ENCODE measurements at regions not wholly inside any gene's neighbourhood (a gene's known extent, or its start where the extent isn't known, plus 50 kb on each side); places are given as distances from the start of the nearest gene placed in this dataset.
A peak's percentile ranks its signal among the peaks of the same experiment; 100 is the strongest.

DNA sequence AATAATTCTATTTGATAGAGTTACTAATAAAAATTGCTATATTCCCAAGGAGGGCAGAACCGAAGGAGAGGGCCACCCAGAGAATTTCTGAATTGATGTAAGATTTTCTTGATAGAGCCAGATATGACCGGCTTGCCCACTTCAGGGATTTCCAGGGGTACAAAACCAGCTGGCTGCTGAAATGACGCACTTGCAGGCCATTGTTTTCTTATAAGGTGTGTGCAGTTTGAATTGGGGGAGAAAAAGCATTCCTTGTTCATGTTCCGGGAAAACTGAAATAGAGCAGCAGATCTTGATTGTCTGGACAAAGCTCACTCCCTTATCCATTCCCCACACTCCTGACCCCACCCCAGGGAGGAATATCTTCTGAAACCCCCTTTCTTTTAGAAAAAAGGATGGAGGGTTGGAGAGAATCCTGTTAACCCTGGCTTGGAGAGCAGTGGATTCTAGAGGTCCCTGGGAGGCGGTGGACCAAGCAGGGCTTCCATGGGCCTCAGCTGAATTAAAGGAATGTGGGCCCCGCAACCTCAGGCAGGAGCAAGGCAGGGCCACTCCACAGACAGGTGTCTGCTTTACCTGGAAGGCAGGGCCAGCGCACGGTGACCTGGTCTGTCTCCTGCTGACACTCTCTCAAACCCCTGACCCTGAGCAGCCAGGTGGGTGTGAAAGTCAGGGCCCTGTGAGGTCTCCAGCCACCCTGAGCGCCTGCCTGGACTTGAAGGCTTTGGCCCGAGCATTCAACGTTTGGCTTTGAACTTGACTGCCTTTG lies 96.4 kb downstream of the TMEM170B start:
- H3K27ac ChIP-seq = peak overlapping the region in 3 of 4 donors; percentile 22 to 68 (median 62)
- intact Hi-C loops (cut with DNase I) = no loop called here
- FAIRE-seq (no peak), ATAC-seq (no peak), DNase-seq (no peak)
- no peaks in the 10 kb centered on the region for H3K9me3 ChIP-seq
- no peak for TF ChIP-seq CTCF (IDR thresholded peaks at IDR 0.05)
- H3K36me3 ChIP-seq = no peaks in the 10 kb centered on the region
- 68 to 78% methylated on average over 11 of the region's 11 CpGs for WGBS, 2 donors
- no peak overlapping the region for H3K4me3 ChIP-seq
- peaks cover 27 to 40% (median 33%) of the 10 kb centered on the region in 3 donors for H3K4me1 ChIP-seq
- H3K27me3 ChIP-seq = no peaks in the 10 kb centered on the region

- peak; percentile 50 to 69 (median 60) for ATAC-seq
These were observed 97.4 kb downstream of the TMEM170B start for GRCh38 chr6:11634948-11635347.

DNA sequence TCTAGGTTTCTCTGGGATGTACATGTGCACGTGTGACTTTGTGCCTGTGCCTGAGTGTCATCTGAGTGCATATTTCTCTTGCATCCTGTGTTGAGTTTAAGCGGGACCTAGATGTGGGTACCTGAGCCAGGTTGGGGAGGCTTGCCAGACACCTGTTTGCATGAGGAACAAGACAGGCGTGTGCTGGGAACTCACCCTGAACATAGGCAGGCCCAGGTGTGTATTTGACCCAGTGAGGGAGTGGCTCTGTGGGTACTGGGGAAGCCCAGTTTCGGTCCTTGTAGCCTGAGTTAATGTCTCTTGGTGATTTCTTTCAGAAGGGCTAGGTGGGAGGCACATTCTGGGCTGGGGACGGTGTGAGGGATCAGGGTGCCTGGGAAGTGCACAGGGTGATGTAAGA lies 98.6 kb downstream of the TMEM170B start:
- Histone ChIP-seq H3K9me3 (no peaks in the 10 kb centered on the region), H3K4me3 (no peak overlapping the region), H3K27me3 (no peaks in the 10 kb centered on the region), H3K27ac (peak overlapping the region in 2 of 4 donors; percentile 81 to 84), H3K36me3 (no peaks in the 10 kb centered on the region), H3K4me1 (peaks cover 27 to 40% (median 33%) of the 10 kb centered on the region in 3 donors)
- DNase-seq (peak in 4 of 6 donors; percentile 36 to 76 (median 64)), FAIRE-seq (no peak), ATAC-seq (peak; percentile 60 to 72 (median 64))
- WGBS, 2 donors = 38 to 46% methylated on average over 5 of the region's 5 CpGs
- intact Hi-C loops (cut with DNase I) = no loop called here
- TF ChIP-seq CTCF (IDR thresholded peaks at IDR 0.05) = no peak

More at GRCh38 chr6:11634948-11635347, 97.4 kb downstream of the TMEM170B start:
- peak in 4 of 6 donors; percentile 30 to 72 (median 52) for DNase-seq
- H3K4me3 ChIP-seq = no peak overlapping the region
- FAIRE-seq = no peak
- H3K27me3 ChIP-seq = no peaks in the 10 kb centered on the region
- intact Hi-C loops (cut with DNase I) = no loop called here
- WGBS, 2 donors = 38 to 40% methylated on average over 4 of the region's 4 CpGs
- TF ChIP-seq CTCF (IDR thresholded peaks at IDR 0.05) = no peak
- peak overlapping the region in 3 of 4 donors; percentile 22 to 68 (median 62) for H3K27ac ChIP-seq
- H3K4me1 ChIP-seq = peaks cover 27 to 40% (median 33%) of the 10 kb centered on the region in 3 donors
- no peaks in the 10 kb centered on the region for H3K9me3 ChIP-seq
- H3K36me3 ChIP-seq = no peaks in the 10 kb centered on the region

DNA sequence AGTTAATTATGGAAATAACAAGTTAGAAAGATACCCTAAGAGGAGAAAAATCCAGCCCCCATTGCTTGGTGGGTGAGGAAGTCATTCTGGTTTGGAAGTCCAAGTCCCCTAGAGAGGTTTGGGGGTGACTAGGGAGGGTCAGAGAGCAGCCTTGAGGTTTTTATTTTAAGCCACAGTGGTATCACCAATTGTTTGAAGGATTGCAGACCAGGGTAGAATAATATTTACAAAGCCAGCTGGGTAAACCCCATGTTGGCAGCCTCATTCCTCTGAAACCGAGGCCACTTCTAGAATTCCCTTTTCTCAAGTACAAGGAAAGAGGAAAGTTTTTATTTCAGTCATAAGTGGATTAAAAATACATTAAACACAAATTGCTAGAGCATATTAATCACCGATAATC lies 99.7 kb downstream of the TMEM170B start:
- ATAC-seq (peak; percentile 63 to 82 (median 79)), FAIRE-seq (no peak), DNase-seq (peak in 2 of 6 donors; percentile 57 to 63)
- WGBS, 2 donors = 33 to 35% methylated on average over 2 of the region's 2 CpGs
- peaks cover 27 to 40% (median 33%) of the 10 kb centered on the region in 3 donors for H3K4me1 ChIP-seq
- intact Hi-C loops (cut with DNase I) = no loop called here
- no peak for TF ChIP-seq CTCF (IDR thresholded peaks at IDR 0.05)
- H3K4me3 ChIP-seq = no peak overlapping the region
- no peaks in the 10 kb centered on the region for H3K9me3 ChIP-seq
- peak overlapping the region; percentile 30 to 84 (median 66) for H3K27ac ChIP-seq
- H3K36me3 ChIP-seq = no peaks in the 10 kb centered on the region
- H3K27me3 ChIP-seq = no peaks in the 10 kb centered on the region
